ENCODE measurements at regions not wholly inside any gene's neighbourhood (a gene's known extent, or its start where the extent isn't known, plus 50 kb on each side); places are given as distances from the start of the nearest gene placed in this dataset.

GRCh38 chr15:70486451-70487386, 276.6 kb downstream of the UACA start:
- TF ChIP-seq ZNF274 (IDR thresholded peaks at IDR 0.05; ENCODE audit: low read depth, low read length), result no peak
- no peak overlapping the region for H3K4me3 ChIP-seq (ENCODE audit: low read length)

- no peak for TF ChIP-seq ZNF274 (IDR thresholded peaks at IDR 0.05; ENCODE audit: low read depth, low read length)
- H3K4me3 ChIP-seq (ENCODE audit: low read length), result no peak overlapping the region
Observed at GRCh38 chr15:70486012-70486411, 277.3 kb downstream of the UACA start.

- no peak overlapping the region for H3K4me3 ChIP-seq (ENCODE audit: low read length)
- TF ChIP-seq ZNF274 (IDR thresholded peaks at IDR 0.05; ENCODE audit: low read depth, low read length), result no peak
Observed at GRCh38 chr15:70484993-70485392, 278.4 kb downstream of the UACA start.

GRCh38 chr15:70483513-70483912, 279.8 kb downstream of the UACA start:
- H3K4me3 ChIP-seq (ENCODE audit: low read length), result no peak overlapping the region
- TF ChIP-seq ZNF274 (IDR thresholded peaks at IDR 0.05; ENCODE audit: low read depth, low read length), result no peak

- no peak for TF ChIP-seq ZNF274 (IDR thresholded peaks at IDR 0.05; ENCODE audit: low read depth, low read length)
- no peak overlapping the region for H3K4me3 ChIP-seq (ENCODE audit: low read length)
Observed at GRCh38 chr15:70480196-70480856, 283.0 kb downstream of the UACA start.

- TF ChIP-seq ZNF274 (IDR thresholded peaks at IDR 0.05; ENCODE audit: low read depth, low read length), result no peak
- no peak overlapping the region for H3K4me3 ChIP-seq (ENCODE audit: low read length)
Observed at GRCh38 chr15:70479785-70480184, 283.6 kb downstream of the UACA start.

- H3K4me3 ChIP-seq (ENCODE audit: low read length), result no peak overlapping the region
- TF ChIP-seq ZNF274 (IDR thresholded peaks at IDR 0.05; ENCODE audit: low read depth, low read length), result no peak
Observed at GRCh38 chr15:70479056-70479455, 284.3 kb downstream of the UACA start.

GRCh38 chr15:70478251-70478990, 284.9 kb downstream of the UACA start:
- TF ChIP-seq ZNF274 (IDR thresholded peaks at IDR 0.05; ENCODE audit: low read depth, low read length), result no peak
- no peak overlapping the region for H3K4me3 ChIP-seq (ENCODE audit: low read length)

GRCh38 chr15:70477750-70478250, 285.6 kb downstream of the UACA start:
- TF ChIP-seq ZNF274 (IDR thresholded peaks at IDR 0.05; ENCODE audit: low read depth, low read length), result no peak
- H3K4me3 ChIP-seq (ENCODE audit: low read length), result no peak overlapping the region

- no peak for TF ChIP-seq ZNF274 (IDR thresholded peaks at IDR 0.05; ENCODE audit: low read depth, low read length)
- H3K4me3 ChIP-seq (ENCODE audit: low read length), result no peak overlapping the region
Observed at GRCh38 chr15:70476441-70476840, 286.9 kb downstream of the UACA start.

GRCh38 chr15:70475921-70476320, 287.4 kb downstream of the UACA start:
- TF ChIP-seq ZNF274 (IDR thresholded peaks at IDR 0.05; ENCODE audit: low read depth, low read length), result no peak
- no peak overlapping the region for H3K4me3 ChIP-seq (ENCODE audit: low read length)

- H3K4me3 ChIP-seq (ENCODE audit: low read length), result no peak overlapping the region; the same call in 1 of the 2 replicates
- TF ChIP-seq ZNF274 (IDR thresholded peaks at IDR 0.05; ENCODE audit: low read depth, low read length), result no peak
Observed at GRCh38 chr15:70475407-70475781, 288.0 kb downstream of the UACA start.

- TF ChIP-seq ZNF274 (IDR thresholded peaks at IDR 0.05; ENCODE audit: low read depth, low read length), result no peak
- no peak overlapping the region; the same call in 1 of the 2 replicates for H3K4me3 ChIP-seq (ENCODE audit: low read length)
Observed at GRCh38 chr15:70474471-70475406, 288.6 kb downstream of the UACA start.
